GM21825 (cell line): ENCODE measurements at regions not wholly inside any gene's neighbourhood (a gene's known extent, or its start where the extent isn't known, plus 50 kb on each side); places are given as distances from the start of the nearest gene placed in this dataset.

ENCODE experiments used
- ATAC-seq: cut with Tn5 transposase; IDR thresholded peaks from one replicate; pipeline ENCODE4 v1.9.1; 2021; ENCODE audit warnings: mild to moderate bottlenecking, moderate library complexity; ENCODE audit not compliant: unreplicated experiment

DNA sequence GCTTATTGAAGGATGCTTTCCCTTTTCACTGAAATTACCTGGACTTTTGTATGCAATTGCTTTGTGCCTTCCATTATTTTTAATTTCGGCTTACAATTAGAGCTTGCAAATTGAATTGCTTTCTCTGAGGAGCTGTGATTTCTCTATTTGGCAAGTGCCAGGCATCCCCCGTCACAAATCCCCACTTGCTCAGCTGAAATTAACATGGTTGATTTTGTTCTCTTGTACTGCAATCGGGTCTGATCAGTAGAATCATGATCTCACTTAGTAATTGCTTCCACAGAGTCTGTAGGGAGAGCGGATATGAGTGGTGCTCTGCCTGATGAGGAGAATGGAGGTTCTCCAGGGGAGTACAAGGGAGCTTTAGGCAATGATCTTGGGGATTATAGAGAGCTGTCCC lies 495.5 kb upstream of the SGCD start:
- ATAC-seq: no peak

DNA sequence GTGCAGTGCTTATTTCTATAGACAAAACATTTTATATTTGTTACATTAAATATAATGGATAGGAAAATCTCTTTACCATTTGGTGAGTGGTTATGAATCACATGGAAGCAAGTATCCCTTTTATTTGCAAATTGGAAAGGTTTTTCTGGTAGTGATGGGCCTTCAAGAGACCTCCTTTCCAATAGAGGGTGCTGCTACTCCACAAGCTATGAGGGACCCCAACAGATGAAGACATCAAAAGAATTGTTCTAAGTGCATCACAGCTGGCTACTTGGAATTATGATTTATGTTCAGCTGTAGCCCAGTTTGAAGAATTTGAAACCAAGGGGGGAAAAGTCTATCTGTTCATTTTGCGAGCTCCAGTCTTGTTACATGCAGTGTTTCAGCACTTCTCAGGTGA lies 493.7 kb upstream of the SGCD start:
- ATAC-seq: no peak

DNA sequence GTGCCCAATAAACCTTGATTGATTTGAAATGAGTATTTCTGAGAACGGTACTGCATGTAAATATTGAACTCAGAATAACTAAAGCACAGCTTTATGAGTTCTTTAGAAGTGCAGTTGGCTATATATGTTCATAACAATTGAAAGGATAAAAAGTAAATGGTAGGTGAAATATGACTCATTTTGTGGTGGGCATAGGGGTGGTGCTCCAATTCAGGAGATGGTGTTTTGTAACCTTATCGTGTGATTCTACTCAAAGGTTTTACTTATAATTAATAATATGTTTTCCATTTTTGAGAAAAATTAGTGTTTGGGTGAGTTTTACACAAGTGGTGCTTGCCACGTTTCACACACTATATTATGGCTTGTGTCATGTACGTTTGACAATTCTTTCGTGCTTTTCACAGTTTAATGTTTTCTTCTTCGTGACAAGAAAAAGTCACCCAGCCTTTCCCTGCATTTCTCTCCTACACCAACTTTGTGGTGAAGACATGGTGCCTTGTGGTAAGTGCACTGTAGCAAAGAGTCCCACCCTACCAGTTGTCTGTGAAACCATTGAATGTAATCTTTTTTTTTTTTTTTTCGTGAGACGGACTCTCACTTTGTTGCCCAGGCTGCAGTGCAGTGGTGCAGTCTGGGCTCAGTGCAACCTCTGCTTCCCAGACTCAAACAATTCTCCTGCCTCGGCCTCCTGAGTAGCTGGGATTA lies 492.5 kb upstream of the SGCD start:
- no peak for ATAC-seq

DNA sequence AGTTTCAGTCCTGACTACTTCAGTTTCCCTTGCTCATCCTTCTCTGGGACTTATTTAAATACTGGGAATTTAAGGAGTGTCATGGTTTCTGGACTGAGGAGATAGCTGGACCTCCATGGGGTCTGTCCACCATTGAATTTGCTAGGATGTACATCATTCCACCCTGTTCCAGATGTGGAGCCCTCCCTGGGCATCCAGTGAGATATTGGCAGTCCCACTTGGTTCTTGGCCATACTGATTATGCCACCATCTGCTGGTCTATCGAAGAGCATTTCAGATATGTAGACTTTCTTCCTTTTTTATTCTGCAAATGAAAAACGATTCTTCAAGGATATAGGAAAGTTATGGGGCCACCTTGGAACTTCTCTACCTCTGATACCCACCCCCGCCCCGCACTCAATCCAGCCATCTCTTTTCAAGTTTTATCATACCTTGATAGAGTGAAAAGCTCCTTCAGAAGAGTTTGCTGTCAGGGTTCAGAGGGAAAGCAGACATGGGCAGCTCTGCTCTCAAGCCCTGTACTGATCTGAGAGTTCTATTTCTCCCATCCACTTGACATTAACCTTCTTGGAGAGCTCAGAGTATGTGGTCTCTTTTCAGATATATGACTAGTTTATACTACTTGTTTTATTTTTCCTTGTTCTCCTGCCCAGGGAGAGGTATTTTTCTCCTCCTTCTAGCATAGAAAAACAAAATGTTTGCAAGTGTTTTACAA lies 490.7 kb upstream of the SGCD start:
- ATAC-seq: no peak

GRCh38 chr5:155838394-155838793 lies 488.6 kb upstream of the SGCD start:
- ATAC-seq: no peak

DNA sequence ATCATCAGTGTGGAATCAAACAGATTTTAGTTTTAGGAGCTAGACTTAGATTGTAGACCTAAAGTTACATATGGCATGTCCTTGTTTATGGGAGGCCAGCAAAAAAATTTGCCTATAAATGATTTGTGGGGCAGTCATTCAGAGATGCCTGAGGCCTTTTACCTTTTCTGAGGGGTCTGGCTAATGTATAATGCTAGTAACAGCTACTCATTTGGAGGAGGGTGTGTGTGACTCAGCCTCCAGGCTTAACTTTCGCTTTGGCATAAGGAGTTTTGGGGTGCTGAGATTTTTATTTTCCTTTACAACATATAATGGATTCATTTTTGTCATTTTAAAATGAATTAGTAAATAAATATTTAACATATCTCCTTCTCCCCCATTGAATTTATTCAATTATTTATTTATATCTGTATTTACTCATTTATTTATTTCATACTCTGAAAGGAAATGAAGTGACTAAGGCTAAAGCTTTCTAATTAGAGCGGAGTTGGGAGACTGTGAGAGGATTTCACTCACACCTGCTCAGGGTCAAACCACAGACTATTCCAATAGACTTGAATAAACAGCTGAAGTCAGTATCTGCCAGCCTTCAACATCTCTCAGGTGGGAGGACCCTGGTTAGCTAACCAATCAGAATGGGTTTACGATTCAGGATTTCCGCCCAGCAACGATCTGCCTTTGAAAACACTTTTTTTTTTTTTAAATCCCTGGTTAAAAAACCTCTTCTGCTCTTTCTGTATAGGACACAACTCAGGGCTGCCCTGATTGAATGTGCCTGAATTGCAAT lies 487.5 kb upstream of the SGCD start:
- ATAC-seq: no peak

- ATAC-seq: no peak
These were observed 482.4 kb upstream of the SGCD start for GRCh38 chr5:155844542-155844941.

- ATAC-seq: no peak
These were observed 476.6 kb upstream of the SGCD start for GRCh38 chr5:155850370-155850769.

- ATAC-seq: no peak
These were observed 460.0 kb upstream of the SGCD start for GRCh38 chr5:155866971-155867370.

- no peak for ATAC-seq
These were observed 459.4 kb upstream of the SGCD start for GRCh38 chr5:155867522-155868088.

DNA sequence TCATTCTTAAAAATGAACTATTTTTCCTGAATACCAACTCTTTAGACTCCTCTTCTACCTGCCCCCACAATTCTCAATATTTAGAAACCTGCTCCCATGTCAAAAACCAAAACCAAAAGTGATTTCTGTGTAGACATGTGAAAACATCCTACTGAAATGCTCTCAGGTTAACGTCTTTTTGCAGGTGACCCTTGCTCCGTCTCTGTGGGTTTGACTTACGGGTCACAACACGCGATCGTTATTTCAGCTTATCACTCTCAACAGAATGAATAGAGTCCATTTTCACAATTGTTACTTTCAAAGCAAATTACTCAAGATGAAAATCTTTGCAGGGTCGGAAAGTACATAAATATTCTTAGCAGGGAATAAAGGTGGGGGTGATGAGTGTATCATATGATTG lies 456.3 kb upstream of the SGCD start:
- no peak for ATAC-seq

- ATAC-seq: no peak
These were observed 455.3 kb upstream of the SGCD start for GRCh38 chr5:155871623-155872022.

GRCh38 chr5:155872629-155873220 lies 454.2 kb upstream of the SGCD start:
- no peak for ATAC-seq

GRCh38 chr5:155878991-155879575 lies 447.9 kb upstream of the SGCD start:
- ATAC-seq: no peak

GRCh38 chr5:155884041-155884440 lies 442.9 kb upstream of the SGCD start:
- ATAC-seq: no peak

- no peak for ATAC-seq
These were observed 441.8 kb upstream of the SGCD start for GRCh38 chr5:155885199-155885598.

DNA sequence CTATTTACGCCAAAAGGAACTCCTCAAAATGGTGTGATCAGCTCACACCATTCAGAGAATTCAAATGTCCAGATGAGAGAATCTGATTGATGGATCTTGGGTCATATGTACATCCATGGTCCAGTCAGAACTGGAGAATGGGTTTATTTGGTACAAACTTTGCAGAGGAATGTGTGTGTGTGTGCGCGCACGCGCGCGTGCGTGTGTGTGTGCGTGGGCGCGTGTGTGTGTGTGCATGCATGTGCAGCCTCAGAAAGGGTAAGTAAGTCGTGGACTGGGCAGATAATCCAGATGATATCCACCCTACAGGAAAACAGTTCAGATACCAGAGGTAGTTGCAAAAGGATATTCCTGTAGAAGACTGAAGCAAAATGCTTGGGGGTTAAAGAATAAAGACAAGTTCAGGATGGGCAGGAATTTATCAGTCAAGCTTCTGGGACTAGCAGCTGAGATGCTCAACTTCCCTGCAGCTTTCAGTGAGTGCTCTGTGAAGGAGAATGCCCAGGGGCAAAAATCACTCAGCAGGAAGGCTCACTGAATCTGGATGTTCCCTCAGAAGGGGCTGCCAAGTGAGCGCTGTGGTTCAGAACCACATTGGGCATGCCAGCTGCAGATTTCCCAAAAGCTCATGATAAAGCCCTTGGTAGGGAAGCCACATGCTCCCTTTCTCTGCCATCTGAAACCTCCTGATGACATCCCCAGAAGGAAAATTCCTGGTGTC lies 440.5 kb upstream of the SGCD start:
- no peak for ATAC-seq

DNA sequence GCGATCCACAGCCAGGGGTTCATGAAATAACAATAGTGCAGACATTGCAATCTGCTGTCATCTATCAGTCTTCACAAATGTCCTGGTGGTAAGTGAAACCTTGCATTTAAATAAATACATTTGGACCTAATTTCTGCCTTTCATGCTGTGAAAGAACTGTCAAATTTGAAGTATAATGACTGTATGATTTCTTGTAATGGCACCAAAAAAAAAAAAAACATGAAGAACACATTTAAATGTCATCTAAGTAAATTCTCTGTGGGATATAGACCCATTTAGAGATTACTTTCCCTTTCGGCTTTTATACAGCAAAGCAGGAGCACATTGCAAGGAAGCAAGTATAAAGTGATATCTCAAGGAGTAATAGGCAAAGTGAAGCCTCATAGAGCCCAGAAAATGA lies 431.5 kb upstream of the SGCD start:
- no peak for ATAC-seq

- no peak for ATAC-seq
These were observed 429.2 kb upstream of the SGCD start for GRCh38 chr5:155897761-155898160.

- no peak for ATAC-seq
These were observed 428.7 kb upstream of the SGCD start for GRCh38 chr5:155898284-155898683.
